ENCODE measurements at regions not wholly inside any gene's neighbourhood (a gene's known extent, or its start where the extent isn't known, plus 50 kb on each side); places are given as distances from the start of the nearest gene placed in this dataset.

DNA sequence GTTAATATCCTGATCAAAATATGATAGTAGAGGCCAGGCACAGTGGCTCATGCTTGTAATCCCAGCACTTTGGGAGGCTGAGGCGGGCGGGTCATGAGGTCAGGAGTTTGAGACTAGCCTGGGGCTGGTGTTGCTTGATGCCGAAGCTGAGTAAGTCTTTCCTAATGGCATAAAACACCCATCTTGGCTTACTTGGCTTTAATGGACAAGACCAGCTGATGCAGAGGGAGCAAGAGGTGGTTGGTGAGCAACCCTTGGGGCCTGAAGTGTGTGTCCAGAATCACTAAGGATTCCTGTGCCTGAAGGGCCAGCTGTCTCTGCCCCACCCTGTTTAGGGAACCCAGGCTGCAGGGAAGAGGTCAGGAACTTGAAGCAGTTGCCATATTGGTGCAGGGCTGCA is 217.2 kb downstream of the ARL4C start:
- H3K4me1 Mint-ChIP-seq = peaks cover 43 to 63% (median 55%) of the 10 kb centered on the region in 3 donors
- no peak for DNase-seq
- peak overlapping the region in 2 of 3 donors; percentile 1 to 49 for H3K4me3 Mint-ChIP-seq
- H3K27me3 Mint-ChIP-seq = no peaks in the 10 kb centered on the region
- no peak for ATAC-seq (replicated peaks in 1 of 4)
- peaks cover 8 to 39% of the 10 kb centered on the region in 2 experiments for H3K4me1 ChIP-seq (ENCODE audit: control insufficient read depth in 1 of 2, extremely low read depth in 1 of 2, insufficient read depth in 2 of 2, low read length in 2 of 2)
- ChIA-PET CTCF (interaction anchor here in 1 of 2 donors (1.5 kb wide), 1 partner anchor 9 kb away, joined by 5 read pairs; no protein-coding TSS in a partner anchor), POLR2A (no interaction called here)
- H3K4me3 ChIP-seq (ENCODE audit: control insufficient read depth in 1 of 2, extremely low read depth in 1 of 2, low read length in 1 of 2) = no peak overlapping the region
- H3K9me3 Mint-ChIP-seq = peaks cover 0 to 9% (median 0%) of the 10 kb centered on the region in 3 donors
- H3K9me3 ChIP-seq = no peaks in the 10 kb centered on the region
- no peaks in the 10 kb centered on the region for H3K36me3 ChIP-seq (ENCODE audit: control insufficient read depth in 2 of 2, extremely low read depth in 1 of 2, insufficient read depth in 1 of 2, low read length in 1 of 2)
- no CpG with 5 or more reads among the region's 3 CpGs for WGBS (ENCODE audit: insufficient coverage)
- H3K36me3 Mint-ChIP-seq = no peaks in the 10 kb centered on the region
- no peak overlapping the region for H3K27ac ChIP-seq (ENCODE audit: low read length)
- H3K27ac Mint-ChIP-seq = peak overlapping the region; percentile 90 to 95
- no peaks in the 10 kb centered on the region for H3K27me3 ChIP-seq (replicated peaks in 1 of 2; ENCODE audit: control insufficient read depth in 2 of 2, extremely low read depth in 1 of 2, insufficient read depth in 2 of 2, low read length in 1 of 2)

GRCh38 chr2:234278556-234279255 is 218.2 kb downstream of the ARL4C start:
- Histone ChIP-seq H3K4me3 (ENCODE audit: control insufficient read depth in 1 of 2, extremely low read depth in 1 of 2, low read length in 1 of 2) (no peak overlapping the region), H3K4me1 (ENCODE audit: control insufficient read depth in 1 of 2, extremely low read depth in 1 of 2, insufficient read depth in 2 of 2, low read length in 2 of 2) (peaks cover 8 to 49% of the 10 kb centered on the region in 2 experiments), H3K27me3 (replicated peaks in 1 of 2; ENCODE audit: control insufficient read depth in 2 of 2, extremely low read depth in 1 of 2, insufficient read depth in 2 of 2, low read length in 1 of 2) (no peaks in the 10 kb centered on the region), H3K27ac (ENCODE audit: low read length) (peak overlapping the region; percentile 61), H3K36me3 (ENCODE audit: control insufficient read depth in 2 of 2, extremely low read depth in 1 of 2, insufficient read depth in 1 of 2, low read length in 1 of 2) (no peaks in the 10 kb centered on the region), H3K9me3 (no peaks in the 10 kb centered on the region)
- Mint-ChIP-seq H3K36me3 (no peaks in the 10 kb centered on the region), H3K27ac (peak overlapping the region; percentile 90 to 95), H3K9me3 (peaks cover 0 to 9% (median 0%) of the 10 kb centered on the region in 3 donors), H3K4me3 (peak overlapping the region; percentile 1 to 49 (median 26)), H3K27me3 (no peaks in the 10 kb centered on the region), H3K4me1 (peaks cover 52 to 71% (median 58%) of the 10 kb centered on the region in 3 donors)
- DNase-seq (peak in 3 of 35 experiments; percentile 22 to 63 (median 25)), ATAC-seq (replicated peaks in 1 of 4) (peak; percentile 77 to 89 (median 82))
- CTCF ChIA-PET = no interaction called here
- WGBS (ENCODE audit: insufficient coverage) = 0% methylated on average over 1 of the region's 7 CpGs
- POLR2A ChIA-PET = interaction anchor here in 1 of 2 donors (0.6 kb wide), 1 partner anchor 87 kb away, joined by 3 read pairs; no protein-coding TSS in a partner anchor

GRCh38 chr2:234275515-234275914 is 221.4 kb downstream of the ARL4C start:
- POLR2A ChIA-PET = no interaction called here
- Mint-ChIP-seq H3K4me1 (peaks cover 55 to 70% (median 63%) of the 10 kb centered on the region in 3 donors), H3K27ac (peak overlapping the region in 1 of 2 donors; percentile 43)

GRCh38 chr2:234273887-234274584 is 222.8 kb downstream of the ARL4C start:
- Mint-ChIP-seq H3K36me3 (no peaks in the 10 kb centered on the region), H3K9me3 (peaks cover 0 to 4% (median 0%) of the 10 kb centered on the region in 3 donors), H3K4me1 (peaks cover 49 to 68% (median 52%) of the 10 kb centered on the region in 3 donors), H3K27me3 (no peaks in the 10 kb centered on the region), H3K4me3 (no peak overlapping the region), H3K27ac (peak overlapping the region; percentile 76 to 89)
- Histone ChIP-seq H3K4me3 (ENCODE audit: control insufficient read depth in 1 of 2, extremely low read depth in 1 of 2, low read length in 1 of 2) (no peak overlapping the region), H3K27me3 (replicated peaks in 1 of 2; ENCODE audit: control insufficient read depth in 2 of 2, extremely low read depth in 1 of 2, insufficient read depth in 2 of 2, low read length in 1 of 2) (no peaks in the 10 kb centered on the region), H3K36me3 (ENCODE audit: control insufficient read depth in 2 of 2, extremely low read depth in 1 of 2, insufficient read depth in 1 of 2, low read length in 1 of 2) (no peaks in the 10 kb centered on the region), H3K9me3 (no peaks in the 10 kb centered on the region), H3K27ac (ENCODE audit: low read length) (peak overlapping the region; percentile 44), H3K4me1 (ENCODE audit: control insufficient read depth in 1 of 2, extremely low read depth in 1 of 2, insufficient read depth in 2 of 2, low read length in 2 of 2) (peaks cover 12 to 40% of the 10 kb centered on the region in 2 experiments)
- POLR2A ChIA-PET = no interaction called here
- DNase-seq (peak in 1 of 35 experiments; percentile 56), ATAC-seq (replicated peaks in 1 of 4) (peak; percentile 43 to 60 (median 45))
- WGBS (ENCODE audit: insufficient coverage) = 45% methylated on average over 4 of the region's 9 CpGs
- CTCF ChIA-PET = no interaction called here

More at GRCh38 chr2:234275515-234275914, 221.4 kb downstream of the ARL4C start:
- Mint-ChIP-seq H3K9me3 (peaks cover 0 to 9% (median 0%) of the 10 kb centered on the region in 3 donors), H3K27me3 (no peaks in the 10 kb centered on the region), H3K36me3 (no peaks in the 10 kb centered on the region), H3K4me3 (no peak overlapping the region)
- DNase-seq (no peak), ATAC-seq (replicated peaks in 1 of 4) (no peak)
- Histone ChIP-seq H3K27ac (ENCODE audit: low read length) (no peak overlapping the region), H3K36me3 (ENCODE audit: control insufficient read depth in 2 of 2, extremely low read depth in 1 of 2, insufficient read depth in 1 of 2, low read length in 1 of 2) (no peaks in the 10 kb centered on the region), H3K9me3 (no peaks in the 10 kb centered on the region), H3K27me3 (replicated peaks in 1 of 2; ENCODE audit: control insufficient read depth in 2 of 2, extremely low read depth in 1 of 2, insufficient read depth in 2 of 2, low read length in 1 of 2) (no peaks in the 10 kb centered on the region), H3K4me1 (ENCODE audit: control insufficient read depth in 1 of 2, extremely low read depth in 1 of 2, insufficient read depth in 2 of 2, low read length in 2 of 2) (peaks cover 8 to 52% of the 10 kb centered on the region in 2 experiments), H3K4me3 (ENCODE audit: control insufficient read depth in 1 of 2, extremely low read depth in 1 of 2, low read length in 1 of 2) (no peak overlapping the region)
- CTCF ChIA-PET = no interaction called here
- 83% methylated on average over 1 of the region's 2 CpGs for WGBS (ENCODE audit: insufficient coverage)

- ATAC-seq (replicated peaks in 1 of 4) (no peak), DNase-seq (peak in 1 of 35 experiments; percentile 27)
- H3K36me3 Mint-ChIP-seq = no peaks in the 10 kb centered on the region
- no peaks in the 10 kb centered on the region for H3K27me3 ChIP-seq (replicated peaks in 1 of 2; ENCODE audit: control insufficient read depth in 2 of 2, extremely low read depth in 1 of 2, insufficient read depth in 2 of 2, low read length in 1 of 2)
- no peaks in the 10 kb centered on the region for H3K9me3 Mint-ChIP-seq
- peak overlapping the region; percentile 11 to 51 for H3K27ac Mint-ChIP-seq
- H3K4me1 ChIP-seq (ENCODE audit: control insufficient read depth in 1 of 2, extremely low read depth in 1 of 2, insufficient read depth in 2 of 2, low read length in 2 of 2) = peaks cover 3 to 40% of the 10 kb centered on the region in 2 experiments
- ChIA-PET POLR2A (interaction anchor here in 1 of 2 donors (0.7 kb wide), 1 partner anchor 180 kb away, joined by 3 read pairs; no protein-coding TSS in a partner anchor), CTCF (no interaction called here)
- no peak overlapping the region for H3K4me3 Mint-ChIP-seq
- 0% methylated on average over 1 of the region's 5 CpGs for WGBS (ENCODE audit: insufficient coverage)
- peaks cover 39 to 60% (median 41%) of the 10 kb centered on the region in 3 donors for H3K4me1 Mint-ChIP-seq
- H3K27ac ChIP-seq (ENCODE audit: low read length) = peak overlapping the region; percentile 9
- no peak overlapping the region for H3K4me3 ChIP-seq (ENCODE audit: control insufficient read depth in 1 of 2, extremely low read depth in 1 of 2, low read length in 1 of 2)
- no peaks in the 10 kb centered on the region for H3K36me3 ChIP-seq (ENCODE audit: control insufficient read depth in 2 of 2, extremely low read depth in 1 of 2, insufficient read depth in 1 of 2, low read length in 1 of 2)
- H3K9me3 ChIP-seq = no peaks in the 10 kb centered on the region
- no peaks in the 10 kb centered on the region for H3K27me3 Mint-ChIP-seq
Measured at GRCh38 chr2:234272069-234272850, 221.8 kb downstream of the SPP2 start.

GRCh38 chr2:234271338-234271737 is 220.8 kb downstream of the SPP2 start:
- Mint-ChIP-seq H3K4me3 (no peak overlapping the region), H3K9me3 (no peaks in the 10 kb centered on the region), H3K27me3 (no peaks in the 10 kb centered on the region), H3K36me3 (no peaks in the 10 kb centered on the region), H3K4me1 (peaks cover 40 to 61% (median 43%) of the 10 kb centered on the region in 3 donors), H3K27ac (no peak overlapping the region)
- ChIA-PET CTCF (no interaction called here), POLR2A (interaction anchor here in 1 of 2 donors (0.7 kb wide), 1 partner anchor 181 kb away, joined by 3 read pairs; no protein-coding TSS in a partner anchor)
- no peak for DNase-seq
- H3K27me3 ChIP-seq (replicated peaks in 1 of 2; ENCODE audit: control insufficient read depth in 2 of 2, extremely low read depth in 1 of 2, insufficient read depth in 2 of 2, low read length in 1 of 2) = no peaks in the 10 kb centered on the region
- no peak for ATAC-seq (replicated peaks in 1 of 4)
- no peak overlapping the region for H3K4me3 ChIP-seq (ENCODE audit: control insufficient read depth in 1 of 2, extremely low read depth in 1 of 2, low read length in 1 of 2)
- WGBS (ENCODE audit: insufficient coverage) = no CpG with 5 or more reads among the region's 4 CpGs
- H3K36me3 ChIP-seq (ENCODE audit: control insufficient read depth in 2 of 2, extremely low read depth in 1 of 2, insufficient read depth in 1 of 2, low read length in 1 of 2) = no peaks in the 10 kb centered on the region
- no peak overlapping the region for H3K27ac ChIP-seq (ENCODE audit: low read length)
- peaks cover 3 to 39% of the 10 kb centered on the region in 2 experiments for H3K4me1 ChIP-seq (ENCODE audit: control insufficient read depth in 1 of 2, extremely low read depth in 1 of 2, insufficient read depth in 2 of 2, low read length in 2 of 2)
- no peaks in the 10 kb centered on the region for H3K9me3 ChIP-seq
